Caco-2 (cell line): ENCODE measurements at regions not wholly inside any gene's neighbourhood (a gene's known extent, or its start where the extent isn't known, plus 50 kb on each side); places are given as distances from the start of the nearest gene placed in this dataset.

ENCODE experiments used
- BruUV-seq: library from RNA; stranded (reverse); fragments of 400-500 nt; replicated peaks from 2 replicates; lab custom pipeline; 2021; lab: Mats Ljungman, UMichigan
- CTCF ChIA-PET: fragments of 300-600 bp; sonication (Branson Sonifier 250); formaldehyde crosslinking; loops from one replicate; lab custom pipeline; 2022; ENCODE audit warnings: antibody characterized with exemption; lab: Charles Lee
- POLR2A ChIA-PET: fragments of 300-600 bp; sonication (Branson Sonifier 250); formaldehyde crosslinking; loops from one replicate; lab custom pipeline; 2022; ENCODE audit warnings: antibody characterized with exemption; lab: Charles Lee
- DNase-seq, 2 experiments: peaks; one replicate each; pipeline versions ENCODE4 v3.0.0 to v3.0.0-alpha.2; 2020 to 2022
- H3K27me3 ChIP-seq: replicated peaks from 2 replicates; pipeline ENCODE4 v1.6.0; 2011; ENCODE audit warnings: low read length; ENCODE audit not compliant: control insufficient read depth, insufficient read depth
- H3K36me3 ChIP-seq: 2 replicates; pipeline ENCODE4 v1.5.1; 2011; ENCODE audit warnings: low read length; ENCODE audit not compliant: control insufficient read depth, insufficient read depth
- H3K4me1 ChIP-seq: fragments of 250-450 bp; sonication (Bioruptor Pico); 2 replicates; pipeline ENCODE4 v1.5.1; 2020; ENCODE audit warnings: mild to moderate bottlenecking
- H3K4me3 ChIP-seq: 2 replicates; pipeline ENCODE4 v1.5.1; 2011; ENCODE audit warnings: low read depth, mild to moderate bottlenecking, control low read depth, low read length
- H3K9me3 ChIP-seq: fragments of 250-450 bp; sonication (Bioruptor Pico); 2 replicates; pipeline ENCODE4 v1.5.1; 2020; ENCODE audit warnings: mild to moderate bottlenecking, moderate library complexity
- H3K27ac Mint-ChIP-seq: one replicate; pipeline ENCODE4 v1.8.0; 2022; ENCODE audit warnings: mixed read lengths; ENCODE audit not compliant: unreplicated experiment
- H3K27me3 Mint-ChIP-seq: one replicate; pipeline ENCODE4 v1.8.0; 2022; ENCODE audit warnings: mixed read lengths; ENCODE audit not compliant: insufficient read depth, unreplicated experiment
- H3K36me3 Mint-ChIP-seq: one replicate; pipeline ENCODE4 v1.8.0; 2022; ENCODE audit warnings: mild to moderate bottlenecking, mixed read lengths; ENCODE audit not compliant: insufficient read depth, unreplicated experiment
- H3K4me1 Mint-ChIP-seq: one replicate; pipeline ENCODE4 v1.8.0; 2022; ENCODE audit warnings: low read depth, mixed read lengths; ENCODE audit not compliant: unreplicated experiment
- H3K4me3 Mint-ChIP-seq: one replicate; pipeline ENCODE4 v1.8.0; 2022; ENCODE audit warnings: mild to moderate bottlenecking, moderate library complexity, mixed read lengths; ENCODE audit not compliant: unreplicated experiment
- H3K9me3 Mint-ChIP-seq: one replicate; pipeline ENCODE4 v1.8.0; 2022; ENCODE audit warnings: mixed read lengths; ENCODE audit not compliant: unreplicated experiment
- CTCF ChIP-seq, 2 experiments: fragments of 200-600 bp in 1 of 2; IDR thresholded peaks; 1 replicate in 1 of 2; 2 replicates in 1 of 2; pipeline versions ENCODE4 v1.5.1 to v1.8.0; 2011 to 2022; ENCODE audit warnings: antibody characterized with exemption in 1 of 2, control low read depth in 1 of 2, inconsistent platforms in 1 of 2, low read depth in 1 of 2, low read length in 1 of 2, mild to moderate bottlenecking in 1 of 2, moderate library complexity in 1 of 2; ENCODE audit not compliant: insufficient read depth in 1 of 2, severe bottlenecking in 1 of 2, unreplicated experiment in 1 of 2
- intact Hi-C: fragments of 100-400 bp; cut with micrococcal nuclease; formaldehyde crosslinking; loops from one replicate; pipeline ENCODE4 v1.10.0; 2022; ENCODE audit not compliant: unreplicated experiment

- intact Hi-C loops: no loop called here
- H3K27ac Mint-ChIP-seq: no peak overlapping the region
- ChIA-PET CTCF (no interaction called here), POLR2A (no interaction called here)
- no peaks in the 10 kb centered on the region for H3K27me3 ChIP-seq
- H3K4me3 Mint-ChIP-seq: no peak overlapping the region
- no peak overlapping the region for H3K4me3 ChIP-seq
- no TSS peak for BruUV-seq
- H3K27me3 Mint-ChIP-seq: no peaks in the 10 kb centered on the region
- H3K36me3 Mint-ChIP-seq: no peaks in the 10 kb centered on the region
- H3K9me3 ChIP-seq: no peaks in the 10 kb centered on the region
- H3K9me3 Mint-ChIP-seq: no peaks in the 10 kb centered on the region
- no peaks in the 10 kb centered on the region for H3K4me1 ChIP-seq
- no peak for DNase-seq
- TF ChIP-seq CTCF (IDR thresholded peaks at IDR 0.05; ENCODE audit: insufficient read depth in 1 of 2, low read depth in 1 of 2, low read length in 1 of 2, severe bottlenecking in 1 of 2, unreplicated experiment in 1 of 2): no peak
- no peaks in the 10 kb centered on the region for H3K4me1 Mint-ChIP-seq
- H3K36me3 ChIP-seq: no peaks in the 10 kb centered on the region
Measured at GRCh38 chr13:64429691-64430090, 2800.4 kb downstream of the PCDH9 start.

GRCh38 chr13:64428196-64428595 lies 2801.9 kb downstream of the PCDH9 start:
- Histone ChIP-seq H3K9me3 (no peaks in the 10 kb centered on the region), H3K36me3 (no peaks in the 10 kb centered on the region), H3K4me3 (no peak overlapping the region), H3K4me1 (no peaks in the 10 kb centered on the region), H3K27me3 (no peaks in the 10 kb centered on the region)
- Mint-ChIP-seq H3K27me3 (no peaks in the 10 kb centered on the region), H3K9me3 (no peaks in the 10 kb centered on the region), H3K4me3 (no peak overlapping the region), H3K4me1 (no peaks in the 10 kb centered on the region), H3K36me3 (no peaks in the 10 kb centered on the region), H3K27ac (no peak overlapping the region)
- CTCF ChIA-PET: no interaction called here
- intact Hi-C loops: no loop called here
- no TSS peak for BruUV-seq
- POLR2A ChIA-PET: no interaction called here
- no peak for TF ChIP-seq CTCF (IDR thresholded peaks at IDR 0.05; ENCODE audit: insufficient read depth in 1 of 2, low read depth in 1 of 2, low read length in 1 of 2, severe bottlenecking in 1 of 2, unreplicated experiment in 1 of 2)
- DNase-seq: no peak

- intact Hi-C loops: no loop called here
- Mint-ChIP-seq H3K9me3 (no peaks in the 10 kb centered on the region), H3K27ac (no peak overlapping the region), H3K4me1 (no peaks in the 10 kb centered on the region), H3K4me3 (no peak overlapping the region), H3K27me3 (no peaks in the 10 kb centered on the region), H3K36me3 (no peaks in the 10 kb centered on the region)
- no peak for TF ChIP-seq CTCF (IDR thresholded peaks at IDR 0.05; ENCODE audit: insufficient read depth in 1 of 2, low read depth in 1 of 2, low read length in 1 of 2, severe bottlenecking in 1 of 2, unreplicated experiment in 1 of 2)
- ChIA-PET POLR2A (no interaction called here), CTCF (no interaction called here)
- Histone ChIP-seq H3K36me3 (no peaks in the 10 kb centered on the region), H3K9me3 (no peaks in the 10 kb centered on the region; the same call in 1 of the 2 replicates), H3K27me3 (no peaks in the 10 kb centered on the region), H3K4me3 (no peak overlapping the region), H3K4me1 (no peaks in the 10 kb centered on the region)
- no peak for DNase-seq
- BruUV-seq: no TSS peak
Measured at GRCh38 chr13:64423467-64423866, 2806.7 kb downstream of the PCDH9 start.
